Heart right ventricle (tissue), 16 donors: ENCODE measurements at regions not wholly inside any gene's neighbourhood (a gene's known extent, or its start where the extent isn't known, plus 50 kb on each side); places are given as distances from the start of the nearest gene placed in this dataset.

Source experiments
- ATAC-seq, 8 donors: fragments of 200-7000 bp; cut with Tn5 transposase; one replicate each; pipeline ENCODE4 v1.9.1; 2020; ENCODE audit warnings: mild to moderate bottlenecking in 8 of 8, moderate library complexity in 8 of 8, moderate number of reproducible peaks in 1 of 8
- DNase-seq, 2 donors: peaks; one replicate each; pipeline ENCODE4 v3.0.0-alpha.2; 2020
- H3K27ac ChIP-seq, 10 donors: fragments of 200-600 bp; sonication (generic) in 2 of 10; one replicate each; pipeline versions ENCODE4 v1.5.0 to v1.8.0; 2020 to 2022; ENCODE audit warnings: mild to moderate bottlenecking in 3 of 10
- H3K27me3 ChIP-seq, 7 donors: fragments of 200-600 bp; one replicate each; pipeline ENCODE4 v1.8.0; 2021 to 2022; ENCODE audit warnings: mild to moderate bottlenecking in 2 of 7
- H3K36me3 ChIP-seq, 9 donors: fragments of 200-600 bp; sonication (generic) in 1 of 9; one replicate each; pipeline versions ENCODE4 v1.5.0 to v1.8.0; 2020 to 2022; ENCODE audit warnings: mild to moderate bottlenecking in 2 of 9
- H3K4me1 ChIP-seq, 9 donors: fragments of 200-600 bp; sonication (generic) in 1 of 9; one replicate each; pipeline versions ENCODE4 v1.5.0 to v1.8.0; 2020 to 2022; ENCODE audit warnings: mild to moderate bottlenecking in 4 of 9
- H3K4me3 ChIP-seq, 10 donors: fragments of 200-600 bp; sonication (generic) in 2 of 10; one replicate each; pipeline versions ENCODE4 v1.5.0 to v1.8.0; 2020 to 2022; ENCODE audit warnings: mild to moderate bottlenecking in 7 of 10, moderate library complexity in 2 of 10
- H3K9me3 ChIP-seq, 11 donors: fragments of 200-600 bp in 10 of 11; sonication (generic) in 2 of 11; one replicate each; pipeline versions ENCODE4 v1.5.0 to v1.8.0; 2013 to 2022; ENCODE audit warnings: mild to moderate bottlenecking in 2 of 11, control low read depth in 1 of 11, moderate library complexity in 1 of 11
- CTCF ChIP-seq, 9 donors: fragments of 200-600 bp; sonication (generic) in 2 of 9; IDR thresholded peaks; one replicate each; pipeline versions ENCODE4 v1.5.0 to v1.8.0; 2021 to 2022; ENCODE audit warnings: antibody characterized with exemption in 9 of 9, mild to moderate bottlenecking in 5 of 9, moderate library complexity in 1 of 9
- WGBS, 2 donors: extraction: QIAGEN DNeasy Blood & Tissue Kit; methylation state at CpG; one replicate each; pipeline ENCODE4 v1.1.7; 2013; ENCODE audit warnings: inconsistent platforms in 1 of 2; 5-methylcytosine and 5-hydroxymethylcytosine counted together
- intact Hi-C, 10 donors: fragments of 100-400 bp; cut with DNase I; formaldehyde crosslinking; loops; one replicate each; pipeline versions ENCODE4 v1.11.1 to v1.14.2; 2022
- donor health status: Arrhythmogenic right ventricular cardiomyopathy.
- donor health status: ischemic (EF 13 %, LVEDD 7.1; RV severe dilation, severe dysfunction).
- donor health status: healthy with polysubstance abuse.
- donor health status: DM: no; HTN: yes; CAD: no.
- donor health status: DM: no; HTN: no; CAD: no.
- donor health status: ischemic (EF 25% LVEDD 6.9; RV normal size, moderate dysfunction).
- donor health status: ischemic (EF 25% LVEDD 5.7; RV mildly dilated, moderate dysfunction).
- donor health status: healthy.
- donor health status: DM: yes; HTN: yes; CAD: no.
- donor health status: Ischemic cardiomyopathy.
- donor health status: ischemic (EF 35%, LVEDD 5.7; RV mildly dilated, moderate dysfunction).
- donor health status: nonischemic (EF 11% LVEDD 7.7; RV severe dilation, severe dysfunction).
- donor health status: DM: yes; HTN: yes; CAD: no.
- donor health status: PGD.
- donor health status: ischemic (EF 29% LVEDD 5.4; RV normal size, mild dysfunction).
- donor health status: nonischemic (EF 23%, LVEDD 6.1; RV moderate dilation, normal function).

- Histone ChIP-seq H3K27ac (no peak overlapping the region), H3K36me3 (no peaks in the 10 kb centered on the region), H3K9me3 (no peaks in the 10 kb centered on the region), H3K4me3 (no peak overlapping the region), H3K27me3 (no peaks in the 10 kb centered on the region), H3K4me1 (peaks cover 0 to 9% (median 0%) of the 10 kb centered on the region in 9 donors)
- TF ChIP-seq CTCF (IDR thresholded peaks at IDR 0.05) = no peak
- intact Hi-C loops = no loop called here
- ATAC-seq = no peak
- no peak for DNase-seq
- WGBS, 2 donors = 67 to 73% methylated on average over 1 of the region's 1 CpG
Observed at GRCh38 chr3:8182904-8183303, 318.7 kb upstream of the LMCD1 start.

GRCh38 chr3:8183627-8184026, 318.0 kb upstream of the LMCD1 start:
- Histone ChIP-seq H3K4me3 (no peak overlapping the region), H3K36me3 (no peaks in the 10 kb centered on the region), H3K4me1 (peaks cover 0 to 9% (median 0%) of the 10 kb centered on the region in 9 donors), H3K27me3 (no peaks in the 10 kb centered on the region), H3K9me3 (no peaks in the 10 kb centered on the region), H3K27ac (no peak overlapping the region)
- ATAC-seq (no peak), DNase-seq (no peak)
- no peak for TF ChIP-seq CTCF (IDR thresholded peaks at IDR 0.05)
- intact Hi-C loops = no loop called here
- whole genome bisulfite sequencing, 2 donors = 40 to 42% methylated on average over 3 of the region's 3 CpGs

GRCh38 chr3:8186213-8186612, 315.4 kb upstream of the LMCD1 start:
- ATAC-seq = no peak
- Histone ChIP-seq H3K27me3 (no peaks in the 10 kb centered on the region), H3K4me1 (peaks cover 0 to 9% (median 0%) of the 10 kb centered on the region in 9 donors), H3K27ac (no peak overlapping the region), H3K36me3 (no peaks in the 10 kb centered on the region), H3K4me3 (no peak overlapping the region), H3K9me3 (peaks cover 0 to 9% (median 0%) of the 10 kb centered on the region in 11 donors)
- WGBS, 2 donors = 93 to 96% methylated on average over 3 of the region's 3 CpGs
- no peak for TF ChIP-seq CTCF (IDR thresholded peaks at IDR 0.05)
- DNase-seq = no peak
- intact Hi-C loops = no loop called here

GRCh38 chr3:8187996-8188395, 313.6 kb upstream of the LMCD1 start:
- peaks cover 0 to 20% (median 0%) of the 10 kb centered on the region in 11 donors for H3K9me3 ChIP-seq
- H3K27me3 ChIP-seq = no peaks in the 10 kb centered on the region
- TF ChIP-seq CTCF (IDR thresholded peaks at IDR 0.05) = no peak
- no peak overlapping the region for H3K4me3 ChIP-seq
- WGBS, 2 donors = 81 to 91% methylated on average over 5 of the region's 5 CpGs
- no peak overlapping the region for H3K27ac ChIP-seq
- H3K4me1 ChIP-seq = peaks cover 0 to 8% (median 0%) of the 10 kb centered on the region in 9 donors
- intact Hi-C loops = no loop called here
- no peak for DNase-seq
- ATAC-seq = no peak
- no peaks in the 10 kb centered on the region for H3K36me3 ChIP-seq
